ENCODE measurements at regions not wholly inside any gene's neighbourhood (a gene's known extent, or its start where the extent isn't known, plus 50 kb on each side); places are given as distances from the start of the nearest gene placed in this dataset.

DNA sequence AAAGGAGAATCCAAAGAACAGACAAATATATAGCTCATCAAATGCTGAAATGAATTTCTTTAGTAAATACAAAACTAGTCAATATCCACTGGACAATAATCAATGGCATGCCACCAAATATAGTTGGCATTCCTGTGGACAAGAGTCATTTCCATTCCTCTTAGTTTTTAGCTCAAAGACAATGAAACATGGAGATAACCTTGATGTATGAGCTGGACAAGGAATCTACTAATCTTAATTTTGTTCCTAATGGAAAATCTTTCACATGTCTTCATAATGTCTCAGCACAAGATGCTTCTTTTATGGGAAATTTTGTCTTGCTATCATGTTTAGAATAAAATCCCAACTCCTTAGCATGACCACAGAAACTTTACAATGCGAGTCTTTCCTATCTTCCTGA lies 87.8 kb downstream of the PFDN4 start:
- DNase-seq = no peak
- Histone ChIP-seq H2BK120ac (ENCODE audit: low read depth, low read length) (no peak overlapping the region), H3K4ac (ENCODE audit: low read depth in 1 of 2, low read length in 2 of 2) (no peak overlapping the region), H2BK12ac (ENCODE audit: low read length in 2 of 2) (no peak overlapping the region), H2BK15ac (ENCODE audit: low read depth, poor library complexity, severe bottlenecking) (no peak overlapping the region), H3K18ac (ENCODE audit: low read depth in 1 of 2, low read length in 2 of 2) (no peak overlapping the region), H3K14ac (ENCODE audit: low read length in 2 of 2) (no peak overlapping the region), H2AK5ac (ENCODE audit: low read length, severe bottlenecking) (no peak overlapping the region), H3K27ac (ENCODE audit: low read length, poor library complexity, severe bottlenecking) (no peak overlapping the region), H3K9me3 (ENCODE audit: control insufficient read depth, low read length) (no peaks in the 10 kb centered on the region), H3K27me3 (ENCODE audit: control insufficient read depth in 1 of 2, insufficient read depth in 1 of 2, low read length in 2 of 2) (no peaks in the 10 kb centered on the region), H3K23ac (ENCODE audit: low read length in 2 of 2) (no peak overlapping the region), H2BK5ac (ENCODE audit: low read depth, low read length, poor library complexity, severe bottlenecking) (no peak overlapping the region), H4K91ac (ENCODE audit: low read length) (no peak overlapping the region), H3K4me2 (ENCODE audit: low read length, poor library complexity, severe bottlenecking) (no peak overlapping the region), H3K4me3 (ENCODE audit: insufficient read depth in 1 of 2, low read depth in 1 of 2, low read length in 2 of 2) (no peak overlapping the region), H3K4me1 (ENCODE audit: control insufficient read depth, insufficient read depth, low read depth, low read length) (no peaks in the 10 kb centered on the region), H3K36me3 (ENCODE audit: control insufficient read depth in 1 of 2, insufficient read depth in 2 of 2, low read depth in 1 of 2, low read length in 2 of 2) (no peaks in the 10 kb centered on the region), H2AFZ (ENCODE audit: low read depth, low read length) (no peak overlapping the region), H3K9ac (ENCODE audit: low read length) (no peak overlapping the region), H4K8ac (ENCODE audit: low read length) (no peak overlapping the region), H3K79me1 (replicated peaks; ENCODE audit: low read length, poor library complexity, severe bottlenecking) (no peaks in the 10 kb centered on the region)
- WGBS = 96% methylated on average over 1 of the region's 1 CpG

DNA sequence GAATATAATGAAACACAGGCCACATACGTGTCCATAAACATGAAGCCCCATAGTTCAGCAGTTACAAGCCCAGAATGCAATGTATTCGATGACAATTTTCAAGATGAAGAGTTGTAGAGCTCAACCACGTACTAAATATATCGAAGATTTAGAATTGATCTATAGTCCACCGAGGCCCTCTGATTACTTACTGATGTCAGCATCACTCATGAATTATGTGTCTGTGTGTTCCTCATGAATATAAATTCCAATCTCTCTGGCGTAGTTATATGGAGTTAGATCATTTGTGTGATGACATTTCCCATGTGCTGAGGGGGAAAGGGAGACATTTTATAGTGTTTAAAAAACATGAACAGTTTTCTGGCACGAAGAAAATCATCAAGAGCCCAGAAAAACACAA lies 97.5 kb downstream of the PFDN4 start:
- H3K4me1 ChIP-seq (ENCODE audit: control insufficient read depth, insufficient read depth, low read depth, low read length) = no peaks in the 10 kb centered on the region
- H3K9ac ChIP-seq (ENCODE audit: low read length) = no peak overlapping the region
- no peak overlapping the region for H2BK12ac ChIP-seq (ENCODE audit: low read length in 2 of 2)
- no peaks in the 10 kb centered on the region for H3K9me3 ChIP-seq (ENCODE audit: control insufficient read depth, low read length)
- H3K27me3 ChIP-seq (ENCODE audit: control insufficient read depth in 1 of 2, insufficient read depth in 1 of 2, low read length in 2 of 2) = no peaks in the 10 kb centered on the region
- no peak overlapping the region for H2AFZ ChIP-seq (ENCODE audit: low read depth, low read length)
- H2AK5ac ChIP-seq (ENCODE audit: low read length, severe bottlenecking) = no peak overlapping the region
- H3K4me2 ChIP-seq (ENCODE audit: low read length, poor library complexity, severe bottlenecking) = no peak overlapping the region
- H2BK5ac ChIP-seq (ENCODE audit: low read depth, low read length, poor library complexity, severe bottlenecking) = no peak overlapping the region
- no peak overlapping the region for H3K4ac ChIP-seq (ENCODE audit: low read depth in 1 of 2, low read length in 2 of 2)
- no peak overlapping the region for H3K18ac ChIP-seq (ENCODE audit: low read depth in 1 of 2, low read length in 2 of 2)
- H3K23ac ChIP-seq (ENCODE audit: low read length in 2 of 2) = no peak overlapping the region
- H4K8ac ChIP-seq (ENCODE audit: low read length) = no peak overlapping the region
- H2BK120ac ChIP-seq (ENCODE audit: low read depth, low read length) = no peak overlapping the region
- no peaks in the 10 kb centered on the region for H3K36me3 ChIP-seq (ENCODE audit: control insufficient read depth in 1 of 2, insufficient read depth in 2 of 2, low read depth in 1 of 2, low read length in 2 of 2)
- no peak overlapping the region for H4K91ac ChIP-seq (ENCODE audit: low read length)
- H3K27ac ChIP-seq (ENCODE audit: low read length, poor library complexity, severe bottlenecking) = no peak overlapping the region
- no peaks in the 10 kb centered on the region for H3K79me1 ChIP-seq (replicated peaks; ENCODE audit: low read length, poor library complexity, severe bottlenecking)
- H3K14ac ChIP-seq (ENCODE audit: low read length in 2 of 2) = no peak overlapping the region
- 77% methylated on average over 7 of the region's 7 CpGs for WGBS
- no peak for DNase-seq
- no peak overlapping the region for H2BK15ac ChIP-seq (ENCODE audit: low read depth, poor library complexity, severe bottlenecking)
- H3K4me3 ChIP-seq (ENCODE audit: insufficient read depth in 1 of 2, low read depth in 1 of 2, low read length in 2 of 2) = no peak overlapping the region

DNA sequence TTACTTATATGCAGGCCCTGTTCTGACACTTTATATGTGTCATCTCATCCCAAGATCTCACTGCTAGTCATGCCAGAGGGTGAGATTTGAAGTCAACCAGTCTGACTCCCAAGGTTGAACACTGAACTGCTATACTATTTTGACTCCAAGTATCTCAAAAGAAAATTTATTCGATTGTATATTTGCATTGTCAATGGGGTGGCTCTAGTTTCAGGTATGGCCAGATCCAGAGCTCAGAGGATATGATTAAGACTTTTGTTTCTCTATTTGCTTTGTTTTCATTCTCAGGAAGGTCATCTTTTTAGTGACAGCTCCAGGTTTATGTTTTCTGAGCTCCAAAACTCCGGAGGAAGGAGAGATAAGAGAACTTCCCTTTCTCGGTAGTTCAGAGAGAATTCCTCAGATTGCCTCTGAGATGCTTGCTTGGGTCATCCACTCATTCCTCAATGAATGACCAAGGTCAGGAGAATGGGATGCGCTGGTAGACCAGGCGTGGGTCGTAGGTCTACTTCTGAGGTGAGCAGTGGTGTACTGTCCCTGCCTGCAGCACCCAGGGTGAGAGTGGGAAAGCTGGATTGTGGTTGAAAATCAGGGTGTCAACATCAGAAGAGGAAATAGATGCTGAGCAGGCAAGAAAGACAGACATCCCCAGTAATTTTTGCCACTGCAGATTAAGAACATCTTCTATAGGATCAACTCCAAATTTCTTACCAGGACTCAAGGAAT lies 99.3 kb downstream of the PFDN4 start:
- WGBS = 64% methylated on average over 6 of the region's 6 CpGs
- H2BK5ac ChIP-seq (ENCODE audit: low read depth, low read length, poor library complexity, severe bottlenecking) = no peak overlapping the region
- no peak overlapping the region for H2BK15ac ChIP-seq (ENCODE audit: low read depth, poor library complexity, severe bottlenecking)
- H3K79me1 ChIP-seq (replicated peaks; ENCODE audit: low read length, poor library complexity, severe bottlenecking) = no peaks in the 10 kb centered on the region
- no peaks in the 10 kb centered on the region for H3K4me1 ChIP-seq (ENCODE audit: control insufficient read depth, insufficient read depth, low read depth, low read length)
- H3K14ac ChIP-seq (ENCODE audit: low read length in 2 of 2) = no peak overlapping the region
- no peaks in the 10 kb centered on the region for H3K27me3 ChIP-seq (ENCODE audit: control insufficient read depth in 1 of 2, insufficient read depth in 1 of 2, low read length in 2 of 2)
- H3K18ac ChIP-seq (ENCODE audit: low read depth in 1 of 2, low read length in 2 of 2) = no peak overlapping the region
- no peak overlapping the region for H2BK120ac ChIP-seq (ENCODE audit: low read depth, low read length)
- no peak overlapping the region for H3K27ac ChIP-seq (ENCODE audit: low read length, poor library complexity, severe bottlenecking)
- H3K4ac ChIP-seq (ENCODE audit: low read depth in 1 of 2, low read length in 2 of 2) = no peak overlapping the region
- H2AFZ ChIP-seq (ENCODE audit: low read depth, low read length) = no peak overlapping the region
- H3K23ac ChIP-seq (ENCODE audit: low read length in 2 of 2) = no peak overlapping the region
- no peak overlapping the region for H2BK12ac ChIP-seq (ENCODE audit: low read length in 2 of 2)
- no peak overlapping the region for H3K9ac ChIP-seq (ENCODE audit: low read length)
- H3K4me2 ChIP-seq (ENCODE audit: low read length, poor library complexity, severe bottlenecking) = no peak overlapping the region
- no peaks in the 10 kb centered on the region for H3K36me3 ChIP-seq (ENCODE audit: control insufficient read depth in 1 of 2, insufficient read depth in 2 of 2, low read depth in 1 of 2, low read length in 2 of 2)
- H3K9me3 ChIP-seq (ENCODE audit: control insufficient read depth, low read length) = no peaks in the 10 kb centered on the region
- H3K4me3 ChIP-seq (ENCODE audit: insufficient read depth in 1 of 2, low read depth in 1 of 2, low read length in 2 of 2) = no peak overlapping the region
- H4K8ac ChIP-seq (ENCODE audit: low read length) = no peak overlapping the region
- no peak for DNase-seq
- H4K91ac ChIP-seq (ENCODE audit: low read length) = no peak overlapping the region
- no peak overlapping the region for H2AK5ac ChIP-seq (ENCODE audit: low read length, severe bottlenecking)

DNA sequence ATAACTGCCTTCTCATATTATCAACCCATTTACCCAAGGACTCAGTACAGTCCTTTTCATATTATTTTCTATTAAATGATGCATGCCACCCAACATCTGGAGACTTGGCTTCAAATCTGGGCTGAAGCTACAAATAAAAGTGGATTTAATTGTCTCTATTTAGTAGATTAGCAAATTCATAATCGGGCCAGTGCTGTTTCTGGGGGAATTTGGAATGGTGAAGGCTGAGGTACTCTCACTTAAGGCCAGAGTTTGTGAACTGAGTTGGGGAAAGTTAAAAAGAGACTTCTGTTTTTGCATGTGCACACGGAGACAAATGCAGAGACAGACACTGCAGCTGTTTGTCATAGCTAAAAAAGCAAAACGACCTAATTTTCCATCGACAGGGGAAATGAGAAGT lies 100.9 kb downstream of the PFDN4 start:
- no peaks in the 10 kb centered on the region for H3K4me1 ChIP-seq (ENCODE audit: control insufficient read depth, insufficient read depth, low read depth, low read length)
- H3K18ac ChIP-seq (ENCODE audit: low read depth in 1 of 2, low read length in 2 of 2) = no peak overlapping the region
- no peak overlapping the region for H3K4me2 ChIP-seq (ENCODE audit: low read length, poor library complexity, severe bottlenecking)
- no peak overlapping the region for H4K8ac ChIP-seq (ENCODE audit: low read length)
- no peak overlapping the region for H3K4ac ChIP-seq (ENCODE audit: low read depth in 1 of 2, low read length in 2 of 2)
- WGBS = 67% methylated on average over 2 of the region's 4 CpGs
- H2AFZ ChIP-seq (ENCODE audit: low read depth, low read length) = no peak overlapping the region
- no peak overlapping the region for H2BK120ac ChIP-seq (ENCODE audit: low read depth, low read length)
- no peak overlapping the region for H3K4me3 ChIP-seq (ENCODE audit: insufficient read depth in 1 of 2, low read depth in 1 of 2, low read length in 2 of 2)
- no peak overlapping the region for H3K14ac ChIP-seq (ENCODE audit: low read length in 2 of 2)
- no peaks in the 10 kb centered on the region for H3K79me1 ChIP-seq (replicated peaks; ENCODE audit: low read length, poor library complexity, severe bottlenecking)
- H4K91ac ChIP-seq (ENCODE audit: low read length) = no peak overlapping the region
- no peak overlapping the region for H2BK12ac ChIP-seq (ENCODE audit: low read length in 2 of 2)
- no peak for DNase-seq
- no peaks in the 10 kb centered on the region for H3K9me3 ChIP-seq (ENCODE audit: control insufficient read depth, low read length)
- no peak overlapping the region for H3K9ac ChIP-seq (ENCODE audit: low read length)
- no peak overlapping the region for H3K27ac ChIP-seq (ENCODE audit: low read length, poor library complexity, severe bottlenecking)
- no peaks in the 10 kb centered on the region for H3K36me3 ChIP-seq (ENCODE audit: control insufficient read depth in 1 of 2, insufficient read depth in 2 of 2, low read depth in 1 of 2, low read length in 2 of 2)
- H2BK15ac ChIP-seq (ENCODE audit: low read depth, poor library complexity, severe bottlenecking) = no peak overlapping the region
- H2AK5ac ChIP-seq (ENCODE audit: low read length, severe bottlenecking) = no peak overlapping the region
- H3K23ac ChIP-seq (ENCODE audit: low read length in 2 of 2) = no peak overlapping the region
- H3K27me3 ChIP-seq (ENCODE audit: control insufficient read depth in 1 of 2, insufficient read depth in 1 of 2, low read length in 2 of 2) = no peaks in the 10 kb centered on the region
- no peak overlapping the region for H2BK5ac ChIP-seq (ENCODE audit: low read depth, low read length, poor library complexity, severe bottlenecking)
